Myocyte (in vitro differentiated cells): ENCODE measurements at regions not wholly inside any gene's neighbourhood (a gene's known extent, or its start where the extent isn't known, plus 50 kb on each side); places are given as distances from the start of the nearest gene placed in this dataset.
A peak's percentile ranks its signal among the peaks of the same experiment; 100 is the strongest.
"Not testable (repeated sequence)": the region's sequence is repeated elsewhere in the genome, so short reads cannot be mapped to it uniquely, and the experiment has no call there.

Experiments
- DNase-seq: peaks from one replicate; pipeline ENCODE4 v3.0.0-alpha.2; 2012; ENCODE audit warnings: low read depth

GRCh38 chr22:19660583-19660982 lies 53.7 kb upstream of the SEPTIN5 start:
- DNase-seq, result not testable (repeated sequence)

- DNase-seq, result no peak
These were observed 53.1 kb upstream of the SEPTIN5 start for GRCh38 chr22:19661156-19661555.

GRCh38 chr22:19662049-19662684 lies 52.1 kb upstream of the SEPTIN5 start:
- not testable (repeated sequence) for DNase-seq

GRCh38 chr22:19663286-19663815 lies 51.0 kb upstream of the SEPTIN5 start:
- peak; percentile 99 for DNase-seq

GRCh38 chr22:19663821-19664355 lies 50.4 kb upstream of the SEPTIN5 start:
- DNase-seq, result peak; percentile 97

- DNase-seq, result no peak
These were observed 49.9 kb upstream of the SEPTIN5 start for GRCh38 chr22:19664406-19664805.
